GM08714 (cell line): ENCODE measurements at regions not wholly inside any gene's neighbourhood (a gene's known extent, or its start where the extent isn't known, plus 50 kb on each side); places are given as distances from the start of the nearest gene placed in this dataset.

ENCODE experiments used
- H3K4me3 ChIP-seq: fragments of 200-500 bp; sonication (Bioruptor generic); 2 replicates; pipeline ENCODE4 v1.5.1; 2014; ENCODE audit warnings: mild to moderate bottlenecking, low read length, inconsistent platforms
- ZNF274 ChIP-seq: IDR thresholded peaks from 2 replicates; pipeline ENCODE4 v1.6.1; 2012; ENCODE audit warnings: mild to moderate bottlenecking, low read depth, low read length

- no peak for TF ChIP-seq ZNF274
Observed at GRCh38 chr16:86990451-86990850, 326.7 kb downstream of the C16orf95 start.

GRCh38 chr16:86991679-86992078 lies 325.5 kb downstream of the C16orf95 start:
- no peak for TF ChIP-seq ZNF274
- H3K4me3 ChIP-seq, result no peak overlapping the region

More at GRCh38 chr16:86990451-86990850, 326.7 kb downstream of the C16orf95 start:
- no peak overlapping the region for H3K4me3 ChIP-seq

GRCh38 chr16:86992587-86992986 lies 324.6 kb downstream of the C16orf95 start:
- TF ChIP-seq ZNF274, result no peak
- H3K4me3 ChIP-seq, result no peak overlapping the region

GRCh38 chr16:86993426-86994110 lies 323.6 kb downstream of the C16orf95 start:
- H3K4me3 ChIP-seq, result no peak overlapping the region
- no peak for TF ChIP-seq ZNF274

GRCh38 chr16:86994215-86994614 lies 323.0 kb downstream of the C16orf95 start:
- no peak for TF ChIP-seq ZNF274
- no peak overlapping the region for H3K4me3 ChIP-seq

- TF ChIP-seq ZNF274, result no peak
- H3K4me3 ChIP-seq, result no peak overlapping the region
Observed at GRCh38 chr16:86994651-86995171, 322.5 kb downstream of the C16orf95 start.

GRCh38 chr16:86995456-86995855 lies 321.7 kb downstream of the C16orf95 start:
- no peak overlapping the region for H3K4me3 ChIP-seq
- TF ChIP-seq ZNF274, result no peak

- no peak for TF ChIP-seq ZNF274
- H3K4me3 ChIP-seq, result no peak overlapping the region
Observed at GRCh38 chr16:86996081-86996480, 321.1 kb downstream of the C16orf95 start.

GRCh38 chr16:86997058-86997457 lies 320.1 kb downstream of the C16orf95 start:
- TF ChIP-seq ZNF274, result no peak
- no peak overlapping the region for H3K4me3 ChIP-seq

- H3K4me3 ChIP-seq, result no peak overlapping the region
- TF ChIP-seq ZNF274, result no peak
Observed at GRCh38 chr16:86998196-86999001, 318.8 kb downstream of the C16orf95 start.

GRCh38 chr16:87000001-87000400 lies 317.2 kb downstream of the C16orf95 start:
- no peak overlapping the region for H3K4me3 ChIP-seq
- TF ChIP-seq ZNF274, result no peak

- TF ChIP-seq ZNF274, result no peak
- no peak overlapping the region for H3K4me3 ChIP-seq
Observed at GRCh38 chr16:87002717-87003413, 314.3 kb downstream of the C16orf95 start.

- TF ChIP-seq ZNF274, result no peak
- H3K4me3 ChIP-seq, result no peak overlapping the region
Observed at GRCh38 chr16:87003414-87003755, 313.8 kb downstream of the C16orf95 start.

GRCh38 chr16:87006021-87006420 lies 311.2 kb downstream of the C16orf95 start:
- TF ChIP-seq ZNF274, result no peak
- no peak overlapping the region for H3K4me3 ChIP-seq
